HG03139 (cell line): ENCODE measurements at regions not wholly inside any gene's neighbourhood (a gene's known extent, or its start where the extent isn't known, plus 50 kb on each side); places are given as distances from the start of the nearest gene placed in this dataset.
"Not testable (repeated sequence)": the region's sequence is repeated elsewhere in the genome, so short reads cannot be mapped to it uniquely, and the experiment has no call there.

Experiments
- ATAC-seq: cut with Tn5 transposase; IDR thresholded peaks from one replicate; pipeline ENCODE4 v1.9.1; 2021; ENCODE audit not compliant: unreplicated experiment

DNA sequence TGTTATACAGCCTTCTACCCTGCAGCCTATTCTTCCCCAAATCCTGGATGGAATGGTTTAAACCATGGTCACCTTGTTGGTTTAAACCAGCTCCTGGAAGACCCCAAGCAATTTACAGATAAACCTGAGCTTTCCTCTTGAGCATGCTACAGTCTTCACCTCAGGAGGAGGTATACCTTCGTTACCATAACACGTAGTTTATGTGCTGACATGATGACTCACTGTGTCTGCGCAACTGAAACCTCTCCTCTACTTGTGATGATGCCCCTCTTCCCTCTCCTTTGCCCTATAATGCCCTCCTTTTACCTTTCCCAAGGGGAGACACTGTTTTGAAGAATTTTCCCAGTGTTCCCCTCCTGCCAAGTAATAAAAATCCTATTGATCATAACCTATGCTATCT lies 457.3 kb upstream of the RGS18 start:
- ATAC-seq: no peak

DNA sequence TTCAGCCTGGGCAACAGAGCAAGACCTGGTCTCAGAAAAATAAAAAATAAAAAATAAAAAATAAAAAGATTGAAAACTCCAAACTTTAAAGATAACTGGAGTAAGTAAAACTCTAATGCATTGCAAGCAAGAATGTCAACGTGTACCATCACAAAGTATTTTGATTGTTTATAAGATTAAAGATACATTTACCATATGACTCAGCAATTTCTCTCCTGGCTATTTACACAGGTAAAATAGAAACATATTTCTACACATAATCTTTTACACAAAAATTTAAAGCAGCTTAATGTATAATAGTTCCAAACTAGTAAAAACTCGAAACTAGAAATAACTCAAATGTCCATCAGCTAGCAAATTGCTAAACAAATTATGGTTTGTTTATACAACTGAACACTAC lies 456.1 kb upstream of the RGS18 start:
- no peak for ATAC-seq

DNA sequence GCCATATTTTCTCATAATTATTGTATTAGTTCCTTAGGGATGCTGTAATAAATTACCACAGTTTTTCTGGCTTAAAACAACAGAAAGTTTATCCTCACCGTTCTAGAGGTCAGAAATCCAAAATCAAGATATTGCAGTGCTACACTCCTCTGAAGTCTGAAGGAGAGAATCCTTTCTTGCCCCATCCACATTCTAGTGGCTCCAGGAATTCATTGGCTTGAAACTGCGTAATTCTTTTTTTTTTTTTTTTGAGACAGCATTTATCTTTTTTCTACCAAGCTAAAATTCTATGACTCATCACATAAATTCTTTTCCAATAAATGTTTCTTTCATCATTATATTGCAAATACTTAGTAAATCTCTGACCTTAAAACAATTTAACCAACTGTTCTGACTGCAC lies 451.0 kb upstream of the RGS18 start:
- no peak for ATAC-seq

DNA sequence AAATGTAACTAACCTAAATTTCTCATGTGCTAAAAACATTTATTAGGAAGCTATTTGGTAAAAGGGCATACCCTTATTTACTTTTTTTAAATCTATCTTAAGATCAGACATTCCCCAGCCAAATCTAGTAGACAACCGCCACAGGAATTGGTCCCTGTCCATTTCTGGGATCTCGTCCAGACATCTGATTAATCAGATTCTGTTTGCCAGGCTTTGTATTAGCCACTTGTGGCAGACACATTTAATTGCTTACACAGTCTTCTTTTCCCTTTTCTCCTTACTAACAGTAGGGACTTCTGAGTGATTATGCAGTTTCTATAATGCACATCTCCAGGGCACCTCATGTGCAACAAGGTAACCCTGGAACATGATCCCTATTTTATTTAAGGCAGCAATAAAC lies 449.0 kb upstream of the RGS18 start:
- no peak for ATAC-seq

DNA sequence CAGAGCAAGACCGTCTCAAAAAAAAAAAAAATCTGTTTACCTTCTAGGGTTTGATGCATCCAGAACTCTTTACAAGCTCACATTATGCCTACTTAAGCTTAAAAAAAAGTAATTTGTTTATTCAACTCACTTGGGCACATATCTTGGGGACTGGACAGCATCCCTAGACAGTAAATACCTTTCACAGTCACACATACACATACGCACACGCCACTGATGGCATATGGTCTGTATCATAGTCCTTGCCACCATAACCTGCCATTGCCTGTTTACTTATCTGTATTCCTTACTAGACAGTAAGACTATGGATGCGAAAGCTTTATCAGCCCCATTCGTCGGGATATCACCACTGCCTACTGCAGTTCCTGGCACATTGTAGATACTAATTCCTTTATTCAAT lies 446.3 kb upstream of the RGS18 start:
- no peak for ATAC-seq

DNA sequence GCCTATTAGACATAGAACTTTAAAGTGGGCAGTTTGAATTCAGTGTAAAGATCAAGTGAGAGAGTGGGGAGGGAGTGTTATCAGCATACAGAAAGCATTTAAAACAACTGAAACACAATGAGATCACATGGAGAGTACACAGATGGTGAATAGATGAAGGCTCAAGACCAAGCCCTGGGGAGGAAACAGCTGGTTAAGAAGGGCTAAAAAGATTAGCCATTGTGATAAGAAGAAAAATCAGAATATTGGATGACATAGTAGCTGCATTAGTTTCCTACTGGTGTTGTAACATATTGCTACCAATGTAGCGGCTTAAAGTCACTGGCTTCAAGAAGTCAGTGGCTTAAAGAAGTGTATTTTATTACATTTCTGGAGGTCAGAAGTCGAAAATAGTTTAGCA lies 443.4 kb upstream of the RGS18 start:
- no peak for ATAC-seq

DNA sequence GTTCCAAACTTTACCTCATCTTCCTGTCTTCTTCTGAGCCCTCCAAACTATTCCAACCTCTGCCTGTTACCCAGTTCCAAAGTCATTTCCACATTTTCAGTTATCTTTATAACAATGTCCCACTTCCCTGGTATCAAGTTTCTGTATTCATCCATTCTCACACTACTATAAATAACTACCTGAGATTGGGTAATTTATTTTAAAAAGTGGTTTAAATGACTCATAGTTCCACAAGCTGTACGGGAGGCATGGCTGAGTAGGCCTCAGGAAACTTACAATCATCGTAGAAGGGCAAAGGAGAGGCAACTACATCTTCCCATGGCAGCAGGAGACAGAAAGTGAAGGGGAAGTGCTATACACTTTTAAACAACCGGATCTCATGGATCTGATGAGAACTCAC lies 428.5 kb upstream of the RGS18 start:
- ATAC-seq: no peak

DNA sequence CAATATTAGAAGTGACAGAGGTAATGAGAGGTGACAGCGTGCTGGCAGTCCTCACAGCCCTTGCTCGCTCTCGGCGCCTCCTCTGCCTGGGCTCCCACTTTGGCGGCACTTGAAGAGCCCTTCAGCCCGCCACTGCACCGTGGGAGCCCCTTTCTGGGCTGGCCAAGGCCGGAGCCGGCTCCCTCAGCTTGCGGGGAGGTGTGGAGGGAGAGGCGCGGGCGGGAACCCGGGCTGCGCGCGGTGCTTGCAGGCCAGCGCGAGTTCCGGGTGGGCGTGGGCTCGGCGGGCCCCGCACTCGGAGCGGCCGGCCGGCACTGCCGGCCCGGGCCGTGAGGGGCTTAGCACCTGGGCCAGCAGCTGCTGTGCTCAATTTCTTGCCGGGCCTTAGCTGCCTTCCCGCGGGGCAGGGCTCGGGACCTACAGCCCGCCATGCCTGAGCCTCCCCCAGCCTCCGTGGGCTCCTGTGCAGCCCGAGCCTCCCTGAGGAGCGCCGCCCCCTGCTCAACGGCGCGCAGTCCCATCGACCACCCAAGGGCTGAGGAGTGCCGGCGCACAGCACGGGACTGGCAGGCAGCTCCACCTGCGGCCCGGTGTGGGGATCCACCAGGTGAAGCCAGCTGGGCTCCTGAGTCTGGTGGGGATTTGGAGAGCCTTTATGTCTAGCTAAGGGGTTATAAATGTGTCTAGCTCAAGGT lies 426.5 kb upstream of the RGS18 start:
- not testable (repeated sequence) for ATAC-seq

DNA sequence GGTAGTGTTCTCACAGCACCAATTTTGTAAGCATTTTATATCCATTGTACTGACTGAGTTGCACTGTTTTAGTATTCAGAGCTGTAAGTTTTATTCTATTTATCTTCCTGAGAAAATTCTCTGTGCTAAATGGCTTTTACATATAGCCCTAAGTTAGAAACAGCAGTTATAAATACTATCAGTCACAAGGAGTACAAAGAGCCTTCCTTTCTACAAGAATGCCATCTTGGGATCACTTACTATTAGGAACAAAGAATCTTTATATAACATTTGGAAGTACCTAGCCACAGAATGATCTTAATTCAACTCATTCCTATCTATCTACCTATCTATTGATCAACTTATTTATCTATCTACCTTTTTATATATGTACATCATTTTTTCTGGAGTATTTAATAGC lies 423.9 kb upstream of the RGS18 start:
- ATAC-seq: no peak

DNA sequence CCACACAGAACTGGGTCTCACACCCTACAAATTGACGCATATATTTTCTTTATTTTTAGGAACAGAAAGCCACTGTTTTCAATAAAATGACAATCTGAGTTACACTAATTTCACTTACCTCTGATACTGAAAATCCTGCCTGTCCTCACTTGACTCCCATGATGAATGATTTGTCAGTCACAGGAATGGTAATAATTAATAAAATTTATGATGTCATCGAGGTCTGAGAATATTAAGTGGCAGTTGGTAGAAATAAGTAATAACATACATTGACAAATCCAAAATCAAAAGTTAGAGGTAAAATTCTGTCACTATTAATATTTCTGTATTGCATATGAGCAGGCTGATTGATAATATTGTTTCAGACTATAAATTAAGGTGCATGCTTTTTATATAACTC lies 418.7 kb upstream of the RGS18 start:
- ATAC-seq: no peak

DNA sequence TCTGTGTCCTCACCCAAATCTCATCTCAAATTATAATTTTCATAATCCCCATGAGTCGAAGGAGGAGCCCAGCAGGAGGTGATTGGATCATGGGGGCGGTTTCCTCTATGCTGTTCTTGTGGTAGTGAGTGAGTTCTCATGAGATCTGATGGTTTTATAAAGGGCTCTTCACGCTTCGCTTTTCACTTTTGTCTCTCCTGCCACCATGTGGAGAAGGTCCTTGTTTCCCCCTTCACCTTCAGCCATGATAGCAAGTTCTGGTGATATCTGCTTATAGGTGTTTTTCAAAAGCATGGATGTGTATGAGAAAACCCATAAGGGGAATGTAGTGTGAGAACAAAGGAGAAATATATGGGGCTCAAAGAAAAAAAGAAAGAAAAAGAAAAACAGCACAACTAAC lies 405.9 kb upstream of the RGS18 start:
- ATAC-seq: no peak

DNA sequence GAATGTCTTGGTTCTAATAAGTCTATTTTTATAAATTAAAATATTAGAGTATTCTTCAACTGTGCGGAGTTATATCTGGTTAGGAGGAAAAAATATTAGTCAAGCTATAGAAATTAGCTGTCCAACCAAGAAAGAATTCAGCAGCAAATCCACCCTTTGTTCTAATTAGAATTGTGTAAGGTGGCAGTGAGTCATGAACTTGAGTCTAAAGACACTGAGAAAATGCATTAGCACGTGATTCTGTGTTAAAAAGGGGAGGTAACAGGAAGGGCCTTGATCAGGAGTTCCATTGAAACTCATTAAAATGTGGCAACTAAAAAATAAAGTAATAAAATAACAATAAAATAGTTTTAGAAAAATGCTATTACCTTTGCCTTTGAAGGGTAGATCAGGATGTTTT lies 398.2 kb upstream of the RGS18 start:
- no peak for ATAC-seq

DNA sequence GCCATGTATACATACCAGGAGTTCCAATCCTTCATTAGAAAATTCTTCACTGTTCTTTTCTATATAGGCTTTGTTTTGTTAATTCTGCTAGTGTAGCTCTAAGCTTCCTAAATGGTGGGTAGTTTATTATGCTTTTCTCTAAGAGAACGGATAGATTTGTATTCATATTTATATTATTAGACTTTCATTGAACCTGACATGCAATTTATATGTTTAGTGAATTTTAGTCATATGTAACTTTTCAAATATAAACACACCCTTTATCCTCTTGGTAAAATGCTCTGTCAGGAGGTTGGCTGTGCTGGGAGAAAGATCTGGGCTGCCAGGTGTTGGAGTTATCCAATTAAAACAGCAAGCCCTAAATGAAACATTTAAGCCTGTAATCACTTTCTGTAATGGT lies 369.7 kb upstream of the RGS18 start:
- no peak for ATAC-seq

DNA sequence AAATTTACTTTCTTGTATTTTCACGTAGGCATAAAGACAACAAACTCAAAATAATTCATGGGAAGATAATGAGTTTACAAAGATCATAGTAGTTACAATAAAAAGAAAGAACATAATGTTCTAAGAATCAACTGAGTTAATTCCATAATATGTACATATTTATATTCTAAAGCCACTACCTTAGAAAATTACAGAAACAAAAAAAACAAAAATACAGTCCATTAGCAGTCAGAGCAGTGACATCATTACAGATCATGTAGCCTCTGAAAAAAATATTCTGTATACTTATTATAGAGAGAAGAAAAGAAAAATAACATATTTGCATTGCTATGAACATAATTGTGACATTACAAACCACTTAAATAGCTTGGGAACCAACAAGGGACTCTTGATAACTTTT lies 360.1 kb upstream of the RGS18 start:
- no peak for ATAC-seq

DNA sequence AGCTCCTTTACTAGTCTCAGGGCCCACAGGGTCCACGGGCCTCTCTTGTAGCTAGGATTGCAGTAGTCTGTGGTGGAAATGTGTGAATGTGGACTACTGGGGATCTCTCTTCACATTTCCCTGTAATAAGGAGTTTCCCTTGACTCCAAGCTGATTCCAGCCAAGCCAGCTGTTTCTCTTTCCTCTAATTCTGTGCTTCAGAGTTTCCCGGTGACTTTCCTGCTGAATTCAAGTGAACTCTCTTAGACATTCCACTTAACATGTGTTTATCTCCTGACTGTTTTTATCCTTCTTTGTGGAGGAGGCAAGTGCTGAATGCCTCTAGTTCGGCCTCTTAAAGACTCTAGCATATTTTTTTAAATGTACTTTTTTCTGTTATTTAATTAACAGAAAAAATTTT lies 354.0 kb upstream of the RGS18 start:
- ATAC-seq: no peak

DNA sequence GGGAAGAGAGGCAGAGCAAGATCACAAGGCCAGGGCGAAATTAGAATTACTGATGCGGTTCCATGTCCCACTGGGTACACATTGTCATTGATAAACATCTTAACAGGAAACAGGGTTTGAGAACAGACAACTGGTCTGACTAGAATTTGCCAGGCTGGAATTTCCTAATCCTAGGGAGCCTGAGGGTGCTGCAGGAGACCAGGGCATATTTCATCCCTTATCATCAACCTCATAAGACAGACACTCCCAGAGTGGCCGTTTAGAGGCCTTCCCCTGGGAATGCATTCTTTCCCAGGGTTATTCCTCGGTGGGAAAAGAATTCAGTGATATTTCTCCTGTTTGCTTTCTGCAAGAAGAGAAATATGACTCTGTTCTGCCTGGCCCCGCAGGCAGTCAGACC lies 344.7 kb upstream of the RGS18 start:
- ATAC-seq: not testable (repeated sequence)

DNA sequence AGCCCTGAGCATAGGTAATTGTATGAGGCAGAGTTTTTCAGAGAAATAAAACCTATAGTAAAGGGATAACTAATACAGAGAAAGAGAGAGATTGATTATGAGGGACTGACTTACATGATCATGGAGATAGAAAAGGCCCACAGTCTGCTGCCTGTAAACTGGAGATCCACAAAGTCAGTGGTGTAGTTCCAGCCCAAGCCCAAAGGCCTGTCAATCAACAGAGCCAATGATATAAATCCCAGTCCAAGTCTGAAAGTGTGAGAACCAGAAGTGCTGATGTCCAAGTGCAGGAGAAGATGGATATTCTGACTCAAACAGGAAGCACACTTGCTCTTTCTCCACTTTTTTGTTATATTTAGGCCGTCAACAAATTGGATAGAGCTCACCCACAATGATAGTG lies 340.1 kb upstream of the RGS18 start:
- no peak for ATAC-seq

DNA sequence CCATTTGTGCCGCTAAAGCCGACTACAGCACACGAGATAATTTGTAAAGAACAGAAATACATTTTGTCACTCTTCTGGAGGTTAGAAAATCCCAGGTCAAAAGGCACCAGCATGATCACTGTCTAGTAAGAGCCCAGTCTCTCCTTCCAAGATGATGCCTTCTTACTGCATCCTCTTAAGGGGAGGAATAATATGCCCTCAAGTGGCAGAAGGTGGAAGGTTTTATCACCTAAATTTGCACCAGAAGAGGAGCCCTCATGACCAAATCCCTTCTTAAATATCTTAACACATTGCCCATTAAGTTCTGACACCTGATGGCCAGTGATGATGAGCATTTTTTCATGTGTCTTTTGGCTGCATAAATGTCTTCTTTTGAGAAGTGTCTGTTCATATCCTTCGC lies 326.7 kb upstream of the RGS18 start:
- ATAC-seq: no peak

DNA sequence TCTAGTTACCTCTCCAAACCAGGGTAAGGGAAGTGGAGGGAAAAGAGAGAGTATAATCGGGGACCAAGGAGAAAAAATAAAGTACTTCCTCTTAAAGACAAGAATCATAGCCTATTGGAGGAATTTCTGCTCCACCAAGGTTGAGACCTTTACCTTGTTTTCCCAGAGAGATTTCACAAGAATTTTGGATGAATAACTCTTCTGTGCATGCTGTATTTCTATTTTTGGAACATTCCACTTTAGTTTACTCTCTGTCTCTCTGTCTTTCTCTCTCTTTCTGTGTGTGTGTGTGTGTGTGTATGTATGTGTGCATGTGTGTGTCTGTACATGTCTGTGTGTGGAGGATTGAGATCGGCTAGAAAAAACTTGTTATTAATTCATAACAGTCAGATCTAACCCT lies 318.4 kb upstream of the RGS18 start:
- ATAC-seq: no peak

DNA sequence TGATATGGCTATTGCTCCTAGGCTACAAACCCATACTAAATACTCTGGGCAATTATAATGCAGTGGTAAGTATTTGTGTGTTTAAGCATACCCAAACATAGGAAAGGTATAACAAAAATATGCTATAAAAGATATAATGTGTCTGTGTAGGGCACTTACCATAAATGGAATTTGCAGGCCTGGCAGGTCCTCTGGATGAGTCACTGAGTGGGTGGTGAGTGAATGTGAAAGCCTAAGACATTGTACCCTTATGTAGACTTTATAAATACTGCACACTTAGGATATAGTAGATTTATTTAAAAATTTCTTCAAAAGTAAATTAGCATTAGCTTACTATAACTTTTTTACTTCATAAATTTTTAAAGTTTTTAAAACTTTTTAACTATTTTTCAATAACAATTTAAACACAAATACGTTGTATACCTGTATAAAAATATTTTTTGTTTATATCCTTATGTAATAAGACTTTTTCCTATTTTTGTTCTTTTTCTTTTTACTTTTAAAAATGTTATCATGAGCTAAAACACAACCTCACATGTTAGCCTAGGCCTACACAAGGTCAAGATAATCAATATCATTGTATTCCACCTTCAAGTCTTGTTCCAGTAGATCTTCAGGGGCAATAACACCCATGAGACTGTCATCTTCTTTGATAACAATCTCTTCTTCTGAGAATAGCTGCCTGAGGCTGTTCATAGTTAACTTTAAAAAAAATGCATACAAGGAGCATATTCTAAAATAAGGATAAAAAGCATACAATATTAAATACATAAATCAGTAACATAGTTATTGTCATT lies 306.3 kb upstream of the RGS18 start:
- no peak for ATAC-seq

DNA sequence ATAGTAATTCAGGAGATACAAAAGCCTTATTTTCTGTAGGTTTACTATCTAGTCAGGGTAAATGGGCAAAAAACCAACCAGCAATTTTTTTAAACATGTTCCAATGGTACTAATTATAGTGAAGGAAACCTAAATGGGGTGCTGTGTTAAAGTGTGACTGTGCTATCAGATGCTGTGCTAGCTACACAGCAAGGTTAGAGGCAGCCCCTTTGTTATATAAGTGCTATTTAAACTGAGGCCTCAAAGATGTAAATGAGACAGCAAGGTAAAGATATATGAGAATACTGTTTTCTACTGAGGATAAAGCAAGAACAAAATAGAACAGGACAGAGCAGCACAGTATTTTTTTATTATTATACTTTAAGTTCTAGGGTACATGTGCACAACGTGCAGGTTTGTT lies 305.4 kb upstream of the RGS18 start:
- no peak for ATAC-seq

DNA sequence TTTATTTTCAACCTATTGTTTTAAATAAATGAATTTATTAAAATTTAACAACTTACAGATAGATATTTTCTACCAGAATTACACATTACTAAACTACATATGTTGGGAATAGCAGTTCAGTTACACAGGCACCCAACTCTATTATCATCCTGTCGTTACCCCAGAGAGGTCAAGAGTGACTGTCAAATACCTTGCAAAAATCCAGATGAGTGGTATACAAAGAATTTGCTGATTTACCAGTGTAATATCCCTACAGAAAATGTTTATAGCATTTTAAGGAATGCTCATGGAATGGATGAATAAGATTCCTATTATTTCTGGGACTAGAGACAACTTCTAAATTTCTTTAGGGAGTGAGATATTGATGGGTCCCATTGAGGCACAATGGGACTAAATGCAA lies 300.7 kb upstream of the RGS18 start:
- ATAC-seq: no peak

DNA sequence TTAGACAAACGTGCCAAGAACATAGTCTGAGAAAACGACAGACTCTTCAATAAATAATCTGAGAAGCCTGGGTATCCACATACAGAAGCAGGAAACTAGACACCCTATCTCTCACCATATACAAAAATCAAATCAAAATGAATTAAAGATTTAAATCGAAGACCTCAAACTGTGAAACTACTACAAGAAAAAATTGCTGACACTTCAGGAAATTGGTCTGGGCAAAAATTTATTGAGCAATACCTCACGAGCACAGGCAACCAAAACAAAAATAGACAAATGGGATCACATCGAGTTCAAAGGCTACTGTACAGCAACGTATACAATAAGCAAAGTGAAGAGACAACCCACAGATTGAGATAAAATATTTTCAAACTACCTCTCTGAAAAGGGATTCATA lies 292.8 kb upstream of the RGS18 start:
- ATAC-seq: no peak
